ENCODE measurements at regions not wholly inside any gene's neighbourhood (a gene's known extent, or its start where the extent isn't known, plus 50 kb on each side); places are given as distances from the start of the nearest gene placed in this dataset.

DNA sequence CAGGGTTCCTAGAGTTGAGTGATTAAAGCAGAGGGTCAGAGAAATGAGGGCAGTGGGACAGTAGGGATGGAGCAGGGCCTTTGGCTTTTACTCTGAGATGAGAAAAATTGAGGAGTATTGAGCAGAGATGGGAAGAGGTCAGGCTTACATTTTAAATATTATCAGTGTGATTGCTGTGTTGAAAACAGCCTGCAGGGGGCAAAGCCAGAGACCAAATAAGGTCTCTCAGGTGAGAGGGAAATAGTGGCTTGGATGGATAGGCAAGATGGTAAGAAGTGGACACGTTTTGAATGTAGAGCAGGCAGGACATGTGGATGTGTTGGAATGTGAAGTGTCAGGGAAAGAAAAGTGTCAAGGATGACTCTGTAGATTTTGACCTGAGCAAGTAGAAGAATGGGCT lies 105.0 kb upstream of the MAP3K7 start:
- no peak for DNase-seq (ENCODE audit: extremely low spot score in 2 of 2)
- H3K4me3 ChIP-seq: no peak overlapping the region
- intact Hi-C loops (cut with DNase I): no loop called here
- no peaks in the 10 kb centered on the region for H3K27me3 ChIP-seq
- no peaks in the 10 kb centered on the region for H3K4me1 ChIP-seq
- H3K27ac ChIP-seq: no peak overlapping the region
- H3K9me3 ChIP-seq: no peaks in the 10 kb centered on the region
- no peak for TF ChIP-seq POLR2A (IDR thresholded peaks at IDR 0.05)
- no peaks in the 10 kb centered on the region for H3K36me3 ChIP-seq

DNA sequence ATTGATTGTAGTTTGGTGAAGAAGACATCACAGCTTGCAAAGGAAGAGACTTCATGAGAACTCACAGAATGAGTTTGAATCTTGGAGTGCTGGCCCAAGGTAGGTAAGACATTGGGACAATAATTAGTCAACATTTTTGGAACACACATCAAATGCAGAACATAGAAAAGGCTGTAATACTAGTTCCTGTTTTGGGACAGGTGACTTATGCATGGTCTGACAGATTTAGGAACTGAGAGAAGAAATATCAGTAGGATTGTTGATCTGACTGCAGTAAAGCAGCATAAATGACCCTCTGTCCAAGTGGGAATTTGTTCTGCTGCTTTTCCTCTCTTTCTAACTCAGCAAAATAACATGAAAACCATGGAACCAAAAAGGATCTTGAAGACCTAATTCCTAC lies 102.3 kb upstream of the MAP3K7 start:
- no peak for DNase-seq (ENCODE audit: extremely low spot score in 2 of 2)
- no peaks in the 10 kb centered on the region for H3K27me3 ChIP-seq
- no peaks in the 10 kb centered on the region for H3K9me3 ChIP-seq
- H3K4me3 ChIP-seq: no peak overlapping the region
- intact Hi-C loops (cut with DNase I): no loop called here
- H3K4me1 ChIP-seq: no peaks in the 10 kb centered on the region
- no peak overlapping the region for H3K27ac ChIP-seq
- TF ChIP-seq POLR2A (IDR thresholded peaks at IDR 0.05) (no peak), POLR2AphosphoS5 (IDR thresholded peaks at IDR 0.05; ENCODE audit: insufficient read depth in 1 of 2, low read depth in 1 of 2) (no peak)
- TF ChIP-seq, protein P1, sequence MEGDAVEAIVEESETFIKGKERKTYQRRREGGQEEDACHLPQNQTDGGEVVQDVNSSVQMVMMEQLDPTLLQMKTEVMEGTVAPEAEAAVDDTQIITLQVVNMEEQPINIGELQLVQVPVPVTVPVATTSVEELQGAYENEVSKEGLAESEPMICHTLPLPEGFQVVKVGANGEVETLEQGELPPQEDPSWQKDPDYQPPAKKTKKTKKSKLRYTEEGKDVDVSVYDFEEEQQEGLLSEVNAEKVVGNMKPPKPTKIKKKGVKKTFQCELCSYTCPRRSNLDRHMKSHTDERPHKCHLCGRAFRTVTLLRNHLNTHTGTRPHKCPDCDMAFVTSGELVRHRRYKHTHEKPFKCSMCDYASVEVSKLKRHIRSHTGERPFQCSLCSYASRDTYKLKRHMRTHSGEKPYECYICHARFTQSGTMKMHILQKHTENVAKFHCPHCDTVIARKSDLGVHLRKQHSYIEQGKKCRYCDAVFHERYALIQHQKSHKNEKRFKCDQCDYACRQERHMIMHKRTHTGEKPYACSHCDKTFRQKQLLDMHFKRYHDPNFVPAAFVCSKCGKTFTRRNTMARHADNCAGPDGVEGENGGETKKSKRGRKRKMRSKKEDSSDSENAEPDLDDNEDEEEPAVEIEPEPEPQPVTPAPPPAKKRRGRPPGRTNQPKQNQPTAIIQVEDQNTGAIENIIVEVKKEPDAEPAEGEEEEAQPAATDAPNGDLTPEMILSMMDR (IDR thresholded peaks at IDR 0.05): no peak
- no peaks in the 10 kb centered on the region for H3K36me3 ChIP-seq

DNA sequence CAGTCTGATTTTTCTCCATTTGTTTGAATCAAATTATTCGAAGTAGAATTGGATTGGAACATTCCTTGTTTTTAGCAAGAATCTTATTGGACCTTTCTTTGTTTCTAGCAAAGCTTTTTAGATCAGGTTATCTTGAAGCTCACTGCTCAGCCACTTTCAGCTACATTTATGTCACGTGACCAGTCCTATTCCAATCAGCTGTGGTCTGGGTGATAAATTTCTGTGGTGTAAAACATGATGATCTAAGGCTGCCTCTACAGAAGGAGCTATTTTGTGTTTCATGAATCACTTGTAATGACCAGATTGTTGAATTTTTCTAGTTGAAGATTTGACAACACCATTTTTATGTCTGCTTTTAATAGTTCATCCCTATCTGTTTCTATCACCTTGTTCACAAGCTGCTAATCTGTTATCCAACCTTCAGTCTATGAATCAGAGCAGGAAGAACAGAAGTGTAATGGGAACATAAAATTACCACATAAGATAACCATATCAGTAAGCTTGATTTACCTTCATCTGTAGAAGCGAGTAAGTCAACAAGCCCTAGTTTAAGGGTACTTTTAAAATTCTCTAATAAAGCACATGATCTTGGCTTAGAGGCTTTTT lies 101.0 kb upstream of the MAP3K7 start:
- H3K27me3 ChIP-seq: no peaks in the 10 kb centered on the region
- intact Hi-C loops (cut with DNase I): no loop called here
- no peaks in the 10 kb centered on the region for H3K4me1 ChIP-seq
- no peak overlapping the region for H3K4me3 ChIP-seq
- DNase-seq (ENCODE audit: extremely low spot score in 2 of 2): no peak
- H3K36me3 ChIP-seq: no peaks in the 10 kb centered on the region
- no peaks in the 10 kb centered on the region for H3K9me3 ChIP-seq
- TF ChIP-seq POLR2AphosphoS5 (IDR thresholded peaks at IDR 0.05; ENCODE audit: insufficient read depth in 1 of 2, low read depth in 1 of 2): no peak
- TF ChIP-seq POLR2A (IDR thresholded peaks at IDR 0.05): no peak
- TF ChIP-seq, protein P1 (IDR thresholded peaks at IDR 0.05): no peak
- H3K27ac ChIP-seq: no peak overlapping the region

DNA sequence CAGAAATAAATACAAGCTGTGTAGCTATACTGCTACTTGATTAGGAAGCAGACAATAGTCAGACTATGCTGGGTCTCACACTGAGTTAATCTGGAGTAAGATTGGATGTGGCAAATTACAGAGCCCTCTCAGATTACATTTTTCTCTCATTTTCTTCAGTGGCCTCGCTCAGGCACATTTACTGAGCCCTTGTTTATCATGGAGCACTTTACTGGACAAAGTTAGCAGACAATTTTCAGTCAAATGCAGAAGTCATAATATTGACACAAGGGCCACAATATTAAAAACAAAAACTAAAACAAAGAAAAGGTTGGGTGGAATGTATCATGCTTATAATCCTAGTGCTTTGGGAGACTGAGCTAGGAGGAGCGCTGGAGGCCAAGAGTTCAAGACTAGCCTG lies 95.0 kb upstream of the MAP3K7 start:
- no peaks in the 10 kb centered on the region for H3K27me3 ChIP-seq
- DNase-seq (ENCODE audit: extremely low spot score in 2 of 2): no peak
- H3K27ac ChIP-seq: no peak overlapping the region
- no peaks in the 10 kb centered on the region for H3K9me3 ChIP-seq
- intact Hi-C loops (cut with DNase I): no loop called here
- H3K36me3 ChIP-seq: no peaks in the 10 kb centered on the region
- H3K4me3 ChIP-seq: no peak overlapping the region
- H3K4me1 ChIP-seq: no peaks in the 10 kb centered on the region
- TF ChIP-seq, protein P1 (IDR thresholded peaks at IDR 0.05): no peak

DNA sequence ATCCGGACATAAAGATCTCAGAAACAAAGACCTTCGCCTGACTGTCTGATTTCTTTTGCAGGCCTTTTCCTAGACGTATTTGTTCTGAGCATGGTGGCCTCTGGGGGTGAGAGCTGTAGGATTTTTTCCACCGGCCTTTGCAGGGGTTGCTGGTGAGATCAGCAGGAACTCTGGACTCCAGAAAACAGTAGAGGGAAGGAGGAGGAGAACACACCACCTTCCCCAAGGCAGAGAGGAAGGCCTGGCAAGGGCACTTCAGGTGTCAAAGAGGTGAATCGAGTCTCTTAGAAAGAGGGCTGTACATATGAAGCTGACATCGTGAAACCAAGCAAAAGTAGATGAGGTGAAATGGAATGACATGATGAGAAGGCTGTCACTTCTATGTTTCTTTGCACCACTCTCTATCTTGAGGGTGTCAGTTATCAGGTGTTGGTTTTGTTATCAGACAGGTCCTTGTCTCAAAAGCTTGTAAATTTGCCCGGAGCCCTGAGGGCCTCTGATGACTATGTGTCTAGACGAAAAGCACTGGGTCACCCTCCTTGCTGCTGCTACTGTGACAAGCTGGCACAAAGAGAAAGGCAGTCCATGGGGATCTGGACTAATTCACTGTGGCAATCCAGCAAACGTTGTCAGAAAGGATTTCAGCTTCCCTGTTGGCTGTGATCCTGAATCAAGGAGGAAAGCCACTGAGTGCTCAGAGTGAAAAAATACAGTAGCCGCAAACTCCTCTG lies 91.3 kb upstream of the MAP3K7 start:
- Histone ChIP-seq H3K4me3 (no peak overlapping the region), H3K36me3 (no peaks in the 10 kb centered on the region), H3K4me1 (no peaks in the 10 kb centered on the region), H3K27me3 (no peaks in the 10 kb centered on the region), H3K9me3 (no peaks in the 10 kb centered on the region), H3K27ac (no peak overlapping the region)
- intact Hi-C loops (cut with DNase I): no loop called here
- no peak for TF ChIP-seq POLR2A (IDR thresholded peaks at IDR 0.05)
- TF ChIP-seq, protein P1 (IDR thresholded peaks at IDR 0.05): no peak
- no peak for TF ChIP-seq POLR2AphosphoS5 (IDR thresholded peaks at IDR 0.05; ENCODE audit: insufficient read depth in 1 of 2, low read depth in 1 of 2)
- DNase-seq (ENCODE audit: extremely low spot score in 2 of 2): no peak
